Nephron (organoid): ENCODE measurements at regions not wholly inside any gene's neighbourhood (a gene's known extent, or its start where the extent isn't known, plus 50 kb on each side); places are given as distances from the start of the nearest gene placed in this dataset.

Source experiments
- H3K27ac Mint-ChIP-seq, 3 experiments: 2 replicates each; pipeline ENCODE4 v1.8.0; 2020; ENCODE audit warnings: mixed read lengths in 3 of 3, mild to moderate bottlenecking in 2 of 3, moderate library complexity in 1 of 3
- H3K27me3 Mint-ChIP-seq: 2 replicates; pipeline ENCODE4 v1.8.0; 2021; ENCODE audit warnings: low read depth, mild to moderate bottlenecking, moderate library complexity, mixed read lengths
- H3K36me3 Mint-ChIP-seq: 2 replicates; pipeline ENCODE4 v1.8.0; 2020; ENCODE audit warnings: low read depth, mixed read lengths
- H3K4me1 Mint-ChIP-seq: 2 replicates; pipeline ENCODE4 v1.8.0; 2020; ENCODE audit warnings: mixed read lengths
- H3K4me3 Mint-ChIP-seq, 3 experiments: 2 replicates each; pipeline ENCODE4 v1.8.0; 2020; ENCODE audit warnings: mild to moderate bottlenecking in 3 of 3, mixed read lengths in 3 of 3, moderate library complexity in 2 of 3
- H3K9me3 Mint-ChIP-seq: 2 replicates; pipeline ENCODE4 v1.8.0; 2020; ENCODE audit warnings: mixed read lengths
- TF ChIP-seq, protein P1 (sequence below), 3 experiments: fragments of 200-600 bp; sonication (generic); IDR thresholded peaks; one replicate each; pipeline ENCODE4 v1.5.0; 2021; ENCODE audit warnings: antibody characterized with exemption in 3 of 3; ENCODE audit not compliant: unreplicated experiment in 3 of 3

DNA sequence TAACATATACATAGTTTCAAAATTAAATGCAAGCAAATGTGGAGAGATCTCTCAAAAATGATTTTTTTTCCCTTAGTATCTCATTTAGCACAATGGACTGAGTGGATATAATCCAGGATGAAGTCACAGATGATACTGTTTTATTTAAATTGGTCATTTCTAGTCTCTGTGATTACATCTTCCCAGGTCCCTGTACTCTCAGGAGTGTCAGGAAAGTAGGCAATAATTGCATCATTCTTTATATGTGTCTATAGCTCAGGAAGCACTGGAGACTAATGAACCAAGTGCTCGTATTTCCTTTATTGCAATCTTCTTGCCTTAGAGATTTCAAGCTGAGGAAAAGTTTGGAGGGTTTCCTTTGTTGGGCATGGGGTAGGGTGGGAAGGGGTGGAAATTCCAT, 309.4 kb upstream of the THRB start:
- Mint-ChIP-seq H3K36me3 (no peaks in the 10 kb centered on the region), H3K27me3 (no peaks in the 10 kb centered on the region), H3K4me3 (no peak overlapping the region), H3K27ac (no peak overlapping the region), H3K9me3 (no peaks in the 10 kb centered on the region), H3K4me1 (no peaks in the 10 kb centered on the region)
- TF ChIP-seq, protein P1, sequence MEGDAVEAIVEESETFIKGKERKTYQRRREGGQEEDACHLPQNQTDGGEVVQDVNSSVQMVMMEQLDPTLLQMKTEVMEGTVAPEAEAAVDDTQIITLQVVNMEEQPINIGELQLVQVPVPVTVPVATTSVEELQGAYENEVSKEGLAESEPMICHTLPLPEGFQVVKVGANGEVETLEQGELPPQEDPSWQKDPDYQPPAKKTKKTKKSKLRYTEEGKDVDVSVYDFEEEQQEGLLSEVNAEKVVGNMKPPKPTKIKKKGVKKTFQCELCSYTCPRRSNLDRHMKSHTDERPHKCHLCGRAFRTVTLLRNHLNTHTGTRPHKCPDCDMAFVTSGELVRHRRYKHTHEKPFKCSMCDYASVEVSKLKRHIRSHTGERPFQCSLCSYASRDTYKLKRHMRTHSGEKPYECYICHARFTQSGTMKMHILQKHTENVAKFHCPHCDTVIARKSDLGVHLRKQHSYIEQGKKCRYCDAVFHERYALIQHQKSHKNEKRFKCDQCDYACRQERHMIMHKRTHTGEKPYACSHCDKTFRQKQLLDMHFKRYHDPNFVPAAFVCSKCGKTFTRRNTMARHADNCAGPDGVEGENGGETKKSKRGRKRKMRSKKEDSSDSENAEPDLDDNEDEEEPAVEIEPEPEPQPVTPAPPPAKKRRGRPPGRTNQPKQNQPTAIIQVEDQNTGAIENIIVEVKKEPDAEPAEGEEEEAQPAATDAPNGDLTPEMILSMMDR (IDR thresholded peaks at IDR 0.05; ENCODE audit: unreplicated experiment in 3 of 3) = no peak

DNA sequence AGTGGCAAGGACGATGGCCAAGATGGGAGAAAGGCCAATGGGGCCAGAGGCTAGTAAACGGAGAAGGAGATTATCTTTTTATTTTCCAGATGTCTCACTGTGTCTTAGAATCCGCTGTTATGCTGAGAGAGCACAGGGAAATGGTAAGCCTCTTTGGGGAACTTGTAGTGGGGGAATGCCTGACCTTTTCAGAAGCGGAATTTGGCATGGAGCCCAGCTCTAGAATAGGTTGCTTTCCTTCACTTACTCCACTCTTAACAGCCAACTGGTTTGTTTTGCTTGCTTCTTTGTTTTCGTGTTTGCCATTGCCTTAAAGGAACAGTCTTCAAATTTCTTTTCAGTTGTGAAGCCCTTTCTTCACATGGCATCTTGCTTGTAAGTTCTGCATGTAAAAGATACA, 316.2 kb upstream of the THRB start:
- H3K27ac Mint-ChIP-seq = peak overlapping the region in 1 of 3 experiments; percentile 21
- peaks cover 9% of the 10 kb centered on the region for H3K9me3 Mint-ChIP-seq
- TF ChIP-seq, protein P1 (IDR thresholded peaks at IDR 0.05; ENCODE audit: unreplicated experiment in 3 of 3) = no peak
- no peaks in the 10 kb centered on the region for H3K36me3 Mint-ChIP-seq
- H3K4me3 Mint-ChIP-seq = no peak overlapping the region
- H3K27me3 Mint-ChIP-seq = no peaks in the 10 kb centered on the region
- no peaks in the 10 kb centered on the region for H3K4me1 Mint-ChIP-seq

DNA sequence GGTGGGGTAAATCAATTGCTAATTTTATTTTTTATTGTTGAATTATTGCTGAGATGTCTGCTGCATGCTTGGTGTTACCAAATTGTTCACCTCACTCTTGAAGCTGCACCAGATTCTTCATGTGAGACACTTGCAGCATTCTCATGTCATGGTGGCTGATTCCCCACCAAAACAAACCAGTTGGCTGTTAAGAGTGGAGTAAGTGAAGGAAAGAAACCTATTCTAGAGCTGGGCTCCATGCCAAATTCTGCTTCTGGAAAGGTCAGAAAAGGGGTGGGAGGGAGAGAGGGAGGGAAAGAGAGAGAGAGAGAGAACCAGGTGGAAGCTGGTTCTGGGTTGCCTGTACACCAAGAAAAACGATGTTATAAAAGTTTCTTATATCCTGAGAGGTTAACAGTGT, 317.5 kb upstream of the THRB start:
- H3K4me3 Mint-ChIP-seq = no peak overlapping the region
- H3K27ac Mint-ChIP-seq = no peak overlapping the region
- H3K36me3 Mint-ChIP-seq = no peaks in the 10 kb centered on the region
- H3K4me1 Mint-ChIP-seq = no peaks in the 10 kb centered on the region
- TF ChIP-seq, protein P1 (IDR thresholded peaks at IDR 0.05; ENCODE audit: unreplicated experiment in 3 of 3) = no peak
- H3K27me3 Mint-ChIP-seq = no peaks in the 10 kb centered on the region
- H3K9me3 Mint-ChIP-seq = peaks cover 11% of the 10 kb centered on the region

DNA sequence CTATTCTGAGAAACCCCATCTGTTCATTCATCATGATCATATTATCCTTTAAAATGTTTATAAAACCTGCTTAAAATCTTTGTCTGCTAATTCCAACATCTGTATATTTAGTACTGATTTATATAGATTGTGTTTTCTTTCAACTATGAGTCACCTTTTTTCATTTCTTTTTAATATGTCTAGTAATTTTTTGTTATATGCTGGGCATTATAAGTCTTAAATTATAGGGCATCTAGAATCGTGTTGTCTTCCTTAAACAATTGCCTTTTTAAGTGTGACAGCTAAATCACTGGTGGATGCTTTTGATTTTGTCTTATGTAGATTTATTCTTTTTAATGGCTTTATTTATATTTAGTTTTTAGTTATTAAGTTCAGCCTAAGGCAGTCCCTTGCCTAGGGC, 323.4 kb upstream of the THRB start:
- H3K4me3 Mint-ChIP-seq = no peak overlapping the region
- peaks cover 14% of the 10 kb centered on the region for H3K9me3 Mint-ChIP-seq
- no peaks in the 10 kb centered on the region for H3K27me3 Mint-ChIP-seq
- H3K36me3 Mint-ChIP-seq = peaks cover 6% of the 10 kb centered on the region
- TF ChIP-seq, protein P1 (IDR thresholded peaks at IDR 0.05; ENCODE audit: unreplicated experiment in 3 of 3) = no peak
- no peak overlapping the region for H3K27ac Mint-ChIP-seq
- no peaks in the 10 kb centered on the region for H3K4me1 Mint-ChIP-seq

DNA sequence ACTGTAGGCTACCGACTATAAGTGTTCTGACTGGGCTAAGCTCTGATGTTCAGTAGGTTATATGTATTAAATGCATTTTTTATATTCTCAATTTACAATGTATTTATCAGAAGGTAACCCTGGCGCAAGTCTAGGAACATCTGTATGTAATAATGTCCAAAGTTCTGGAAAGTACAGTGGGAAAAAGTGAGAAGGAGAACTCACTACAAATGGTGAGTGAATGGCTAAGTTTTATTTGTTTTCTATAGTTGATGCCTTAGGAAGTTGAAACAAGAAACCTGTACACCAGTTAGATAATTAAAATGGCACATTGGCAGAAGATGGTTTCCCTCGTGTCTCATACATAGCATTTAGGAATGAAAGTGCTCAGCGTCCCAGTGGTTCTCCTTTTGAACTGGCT, 333.4 kb upstream of the THRB start:
- H3K36me3 Mint-ChIP-seq = no peaks in the 10 kb centered on the region
- H3K4me1 Mint-ChIP-seq = peaks cover 10% of the 10 kb centered on the region
- H3K27ac Mint-ChIP-seq = no peak overlapping the region
- peak overlapping the region; percentile 79 to 89 (median 84) for H3K4me3 Mint-ChIP-seq
- TF ChIP-seq, protein P1 (IDR thresholded peaks at IDR 0.05; ENCODE audit: unreplicated experiment in 3 of 3) = no peak
- no peaks in the 10 kb centered on the region for H3K9me3 Mint-ChIP-seq
- peaks cover 49% of the 10 kb centered on the region for H3K27me3 Mint-ChIP-seq

DNA sequence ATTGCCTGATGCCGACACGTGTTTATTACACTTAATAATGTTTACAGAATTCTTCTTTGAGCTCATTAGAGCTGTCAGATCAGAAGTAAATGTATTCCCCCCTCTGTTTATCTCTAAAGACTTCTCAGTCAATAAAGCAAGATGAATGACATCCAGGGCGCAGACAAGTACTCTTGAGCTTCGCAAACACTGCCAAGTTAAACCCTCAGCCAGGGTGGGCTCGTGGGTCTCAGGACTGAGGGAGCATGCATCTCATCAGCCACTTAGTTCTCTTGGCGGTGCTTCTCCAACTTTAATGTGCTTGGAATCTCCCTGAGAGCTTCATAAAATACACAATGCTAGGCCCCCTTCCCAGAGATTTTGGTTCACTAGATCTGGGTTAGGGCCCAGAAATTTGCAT, 333.9 kb upstream of the THRB start:
- Mint-ChIP-seq H3K9me3 (no peaks in the 10 kb centered on the region), H3K36me3 (no peaks in the 10 kb centered on the region), H3K4me1 (peaks cover 10% of the 10 kb centered on the region), H3K27ac (no peak overlapping the region), H3K4me3 (peak overlapping the region; percentile 79 to 89 (median 84)), H3K27me3 (peaks cover 51% of the 10 kb centered on the region)
- TF ChIP-seq, protein P1 (IDR thresholded peaks at IDR 0.05; ENCODE audit: unreplicated experiment in 3 of 3) = no peak
